ENCODE measurements at regions not wholly inside any gene's neighbourhood (a gene's known extent, or its start where the extent isn't known, plus 50 kb on each side); places are given as distances from the start of the nearest gene placed in this dataset.

- Histone ChIP-seq H3K9me3 (replicated peaks; ENCODE audit: control insufficient read depth, insufficient read depth, low read length) (no peaks in the 10 kb centered on the region), H3K27me3 (ENCODE audit: control insufficient read depth in 2 of 2, insufficient read depth in 2 of 2, low read length in 2 of 2) (no peaks in the 10 kb centered on the region), H3K4me3 (replicated peaks in 1 of 3; ENCODE audit: insufficient read depth in 1 of 3, low read depth in 1 of 3, low read length in 3 of 3) (peak overlapping the region; percentile 67 to 99 (median 69)), H2AFZ (ENCODE audit: low read depth, low read length) (peak overlapping the region; percentile 86), H3K9ac (replicated peaks; ENCODE audit: extremely low read depth, insufficient read depth, low read length) (peak overlapping the region; percentile 43), H4K20me1 (replicated peaks; ENCODE audit: control insufficient read depth, extremely low read depth, insufficient read depth, low read length) (no peaks in the 10 kb centered on the region), H3K4me2 (ENCODE audit: insufficient read depth, low read length) (peak overlapping the region; percentile 90), H3K4me1 (ENCODE audit: control insufficient read depth, extremely low read depth, insufficient read depth, low read length) (peaks cover 16% of the 10 kb centered on the region), H3K79me2 (ENCODE audit: control insufficient read depth, insufficient read depth, low read length) (peaks cover 8% of the 10 kb centered on the region), H3K27ac (ENCODE audit: insufficient read depth, low read depth, low read length) (no peak overlapping the region), H3K36me3 (ENCODE audit: control insufficient read depth in 2 of 2, extremely low read depth in 1 of 2, insufficient read depth in 2 of 2, low read length in 2 of 2) (no peaks in the 10 kb centered on the region), H3K9me1 (replicated peaks; ENCODE audit: control insufficient read depth, extremely low read depth, insufficient read depth, low read length) (no peaks in the 10 kb centered on the region)
- intact Hi-C loops (cut with micrococcal nuclease) (loop anchor here (1.0 to 5.0 kb wide), 2 partner anchors 92 to 387 kb away; no protein-coding TSS in a partner anchor), dilution Hi-C loops (cut with MboI; ENCODE audit: extremely low pct_ligation_motif_present, low sequenced_read_pairs) (no loop called here)
- TF ChIP-seq GATA2 (IDR thresholded peaks at IDR 0.05; ENCODE audit: insufficient read depth, insufficient read length, low read depth, low read length) = no peak
- TF ChIP-seq POLR2AphosphoS5 (IDR thresholded peaks at IDR 0.05; ENCODE audit: insufficient read depth, low read depth, low read length) = peak; percentile 21
- CTCF ChIA-PET = interaction anchor here (0.9 kb wide), 1 partner anchor 318 kb away, joined by 3 read pairs; no protein-coding TSS in a partner anchor
- peak; percentile 38 for FAIRE-seq
- DNase-seq (ENCODE audit: low read depth, low spot score) = peak; percentile 32
- POLR2A ChIA-PET = no interaction called here
- TSS peak; percentile 33 for BruUV-seq (replicated peaks)
These were observed 62.5 kb upstream of the ANKRD28 start for GRCh38 chr3:15860014-15860934.

- CTCF ChIA-PET = interaction anchor here (1.0 to 1.2 kb wide), 2 partner anchors 128 to 317 kb away, joined by 4 read pairs; no protein-coding TSS in a partner anchor
- Histone ChIP-seq H3K4me2 (ENCODE audit: insufficient read depth, low read length) (peak overlapping the region; percentile 90), H3K4me3 (replicated peaks in 1 of 3; ENCODE audit: insufficient read depth in 1 of 3, low read depth in 1 of 3, low read length in 3 of 3) (no peak overlapping the region)
These were observed 63.4 kb upstream of the ANKRD28 start for GRCh38 chr3:15861163-15861562.

More at GRCh38 chr3:15861163-15861562, 63.4 kb upstream of the ANKRD28 start:
- Histone ChIP-seq H3K4me1 (ENCODE audit: control insufficient read depth, extremely low read depth, insufficient read depth, low read length) (peaks cover 16% of the 10 kb centered on the region), H3K79me2 (ENCODE audit: control insufficient read depth, insufficient read depth, low read length) (peaks cover 5% of the 10 kb centered on the region), H4K20me1 (replicated peaks; ENCODE audit: control insufficient read depth, extremely low read depth, insufficient read depth, low read length) (no peaks in the 10 kb centered on the region), H3K9me3 (replicated peaks; ENCODE audit: control insufficient read depth, insufficient read depth, low read length) (no peaks in the 10 kb centered on the region), H2AFZ (ENCODE audit: low read depth, low read length) (no peak overlapping the region), H3K27me3 (ENCODE audit: control insufficient read depth in 2 of 2, insufficient read depth in 2 of 2, low read length in 2 of 2) (no peaks in the 10 kb centered on the region), H3K9me1 (replicated peaks; ENCODE audit: control insufficient read depth, extremely low read depth, insufficient read depth, low read length) (no peaks in the 10 kb centered on the region), H3K27ac (ENCODE audit: insufficient read depth, low read depth, low read length) (no peak overlapping the region), H3K36me3 (ENCODE audit: control insufficient read depth in 2 of 2, extremely low read depth in 1 of 2, insufficient read depth in 2 of 2, low read length in 2 of 2) (no peaks in the 10 kb centered on the region), H3K9ac (replicated peaks; ENCODE audit: extremely low read depth, insufficient read depth, low read length) (no peak overlapping the region)
- FAIRE-seq (no peak), DNase-seq (ENCODE audit: low read depth, low spot score) (no peak)
- TF ChIP-seq POLR2A (IDR thresholded peaks at IDR 0.05; ENCODE audit: low read depth, low read length) (no peak), GATA2 (IDR thresholded peaks at IDR 0.05; ENCODE audit: insufficient read depth, insufficient read length, low read depth, low read length) (no peak), EZH2 (IDR thresholded peaks at IDR 0.05; ENCODE audit: borderline replicate concordance, low read depth, low read length, severe bottlenecking) (no peak), MAX (IDR thresholded peaks at IDR 0.05; ENCODE audit: insufficient read depth, insufficient read length) (no peak), FOS (IDR thresholded peaks at IDR 0.05; ENCODE audit: borderline replicate concordance, insufficient read depth, low read length) (no peak), JUN (IDR thresholded peaks at IDR 0.05; ENCODE audit: borderline replicate concordance, insufficient read depth, insufficient read length, low read depth) (no peak), POLR2AphosphoS5 (IDR thresholded peaks at IDR 0.05; ENCODE audit: insufficient read depth, low read depth, low read length) (no peak), CTCF (IDR thresholded peaks at IDR 0.05; ENCODE audit: extremely low read depth in 1 of 2, insufficient read depth in 1 of 2, low read depth in 1 of 2, low read length in 2 of 2) (no peak), MYC (IDR thresholded peaks at IDR 0.05; ENCODE audit: low read depth, low read length) (no peak)
- no TSS peak for BruUV-seq (replicated peaks)
- dilution Hi-C loops (cut with MboI; ENCODE audit: extremely low pct_ligation_motif_present, low sequenced_read_pairs) = no loop called here
- POLR2A ChIA-PET = interaction anchor here (0.6 kb wide), 1 partner anchor 197 kb away, joined by 3 read pairs; no protein-coding TSS in a partner anchor
- intact Hi-C loops (cut with micrococcal nuclease) = loop anchor here (5.0 kb wide), 1 partner anchor 91 kb away; no protein-coding TSS in a partner anchor

Data from endothelial cell of umbilical vein (primary cell).